ENCODE measurements at regions not wholly inside any gene's neighbourhood (a gene's known extent, or its start where the extent isn't known, plus 50 kb on each side); places are given as distances from the start of the nearest gene placed in this dataset.

GRCh38 chr4:4672402-4672801 is 130.6 kb upstream of the STX18 start:
- no peak overlapping the region for H3K4me3 ChIP-seq (ENCODE audit: low read length)
- intact Hi-C loops (cut with micrococcal nuclease): no loop called here
- ChIA-PET POLR2A (no interaction called here), CTCF (no interaction called here)
- H3K4me1 Mint-ChIP-seq: peaks cover 0 to 5% (median 0%) of the 10 kb centered on the region in 7 donors
- no peaks in the 10 kb centered on the region for H3K4me1 ChIP-seq (ENCODE audit: control insufficient read depth in 2 of 2, insufficient read depth in 2 of 2, low read length in 2 of 2)
- DNase-seq: no peak
- no peaks in the 10 kb centered on the region for H3K27me3 Mint-ChIP-seq
- no peak overlapping the region for H3K4me3 Mint-ChIP-seq
- no peaks in the 10 kb centered on the region for H3K36me3 ChIP-seq (ENCODE audit: control insufficient read depth in 2 of 3, insufficient read depth in 3 of 3, low read length in 3 of 3)
- H3K27me3 ChIP-seq (ENCODE audit: control insufficient read depth in 2 of 2, insufficient read depth in 2 of 2, low read length in 2 of 2): no peaks in the 10 kb centered on the region
- no peak overlapping the region for H3K27ac Mint-ChIP-seq
- H3K9me3 ChIP-seq (ENCODE audit: control insufficient read depth in 2 of 3, low read length in 3 of 3): no peaks in the 10 kb centered on the region
- no peak overlapping the region for H3K27ac ChIP-seq (ENCODE audit: low read depth, low read length)
- no peak for ATAC-seq
- no peaks in the 10 kb centered on the region for H3K9me3 Mint-ChIP-seq
- H3K36me3 Mint-ChIP-seq: peaks cover 0 to 37% (median 21%) of the 10 kb centered on the region in 5 donors

DNA sequence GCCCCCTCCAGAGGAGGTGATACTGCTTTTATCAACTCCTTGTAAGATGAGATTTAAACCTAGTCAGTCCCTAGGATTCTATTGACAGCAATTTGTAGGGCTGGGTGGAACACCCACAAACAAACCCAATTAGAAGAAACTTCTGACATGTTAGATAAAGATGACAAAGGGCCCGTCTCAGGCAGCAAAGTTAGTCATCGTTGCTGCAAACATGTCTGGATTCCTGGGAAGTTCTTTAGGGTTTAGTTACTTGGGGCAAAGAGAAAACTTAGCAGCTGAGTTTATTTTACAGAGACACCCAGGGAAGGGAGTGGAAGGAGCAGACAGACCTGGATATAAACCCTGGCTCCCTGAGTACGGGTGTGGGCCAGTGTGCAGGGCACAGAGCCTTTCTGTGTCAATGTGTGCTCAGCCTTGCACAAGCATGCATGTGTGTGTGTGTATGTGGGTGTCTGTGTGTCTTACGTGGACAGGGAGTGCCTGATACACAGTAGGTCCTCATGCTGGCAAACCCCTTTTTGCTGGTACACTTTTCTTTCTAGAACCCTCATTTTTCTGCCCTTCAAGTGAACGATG is 130.0 kb upstream of the STX18 start:
- H3K36me3 ChIP-seq (ENCODE audit: control insufficient read depth in 2 of 3, insufficient read depth in 3 of 3, low read length in 3 of 3): no peaks in the 10 kb centered on the region
- intact Hi-C loops (cut with micrococcal nuclease): no loop called here
- ATAC-seq: no peak
- ChIA-PET POLR2A (no interaction called here), CTCF (no interaction called here)
- no peak overlapping the region for H3K27ac ChIP-seq (ENCODE audit: low read depth, low read length)
- no peak overlapping the region for H3K27ac Mint-ChIP-seq
- H3K27me3 ChIP-seq (ENCODE audit: control insufficient read depth in 2 of 2, insufficient read depth in 2 of 2, low read length in 2 of 2): no peaks in the 10 kb centered on the region
- no peak overlapping the region for H3K4me3 Mint-ChIP-seq
- no peak for DNase-seq
- no peaks in the 10 kb centered on the region for H3K27me3 Mint-ChIP-seq
- H3K36me3 Mint-ChIP-seq: peaks cover 0 to 33% (median 21%) of the 10 kb centered on the region in 5 donors
- no peaks in the 10 kb centered on the region for H3K9me3 Mint-ChIP-seq
- no peaks in the 10 kb centered on the region for H3K4me1 ChIP-seq (ENCODE audit: control insufficient read depth in 2 of 2, insufficient read depth in 2 of 2, low read length in 2 of 2)
- peaks cover 0 to 5% (median 0%) of the 10 kb centered on the region in 7 donors for H3K4me1 Mint-ChIP-seq
- H3K4me3 ChIP-seq (ENCODE audit: low read length): no peak overlapping the region
- no peaks in the 10 kb centered on the region for H3K9me3 ChIP-seq (ENCODE audit: control insufficient read depth in 2 of 3, low read length in 3 of 3)

DNA sequence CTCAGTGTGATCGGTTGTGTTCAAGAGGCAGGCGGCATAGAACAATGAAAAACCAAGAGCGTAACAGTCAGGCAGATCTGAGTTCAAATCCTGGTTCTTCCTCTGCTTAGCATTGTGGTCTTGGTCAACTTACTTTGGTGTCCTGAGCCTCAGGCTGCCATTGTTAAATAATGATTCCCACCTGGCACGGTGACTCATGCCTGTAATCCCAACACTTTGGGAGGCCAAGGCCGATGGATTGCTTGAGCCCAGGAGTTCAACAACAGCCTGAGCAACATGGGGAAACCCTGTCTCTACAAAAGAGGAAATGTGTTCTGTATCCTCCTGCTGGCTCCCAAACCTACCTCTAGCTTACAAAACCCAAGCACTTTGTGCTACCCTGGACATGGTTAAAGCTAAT is 129.0 kb upstream of the STX18 start:
- no peak overlapping the region for H3K4me3 Mint-ChIP-seq
- peaks cover 0 to 5% (median 0%) of the 10 kb centered on the region in 7 donors for H3K4me1 Mint-ChIP-seq
- ATAC-seq (no peak), DNase-seq (no peak)
- Histone ChIP-seq H3K4me3 (ENCODE audit: low read length) (no peak overlapping the region), H3K27ac (ENCODE audit: low read depth, low read length) (no peak overlapping the region), H3K36me3 (ENCODE audit: control insufficient read depth in 2 of 3, insufficient read depth in 3 of 3, low read length in 3 of 3) (no peaks in the 10 kb centered on the region), H3K27me3 (ENCODE audit: control insufficient read depth in 2 of 2, insufficient read depth in 2 of 2, low read length in 2 of 2) (no peaks in the 10 kb centered on the region), H3K4me1 (ENCODE audit: control insufficient read depth in 2 of 2, insufficient read depth in 2 of 2, low read length in 2 of 2) (no peaks in the 10 kb centered on the region), H3K9me3 (ENCODE audit: control insufficient read depth in 2 of 3, low read length in 3 of 3) (no peaks in the 10 kb centered on the region)
- POLR2A ChIA-PET: no interaction called here
- H3K36me3 Mint-ChIP-seq: peaks cover 0 to 36% (median 20%) of the 10 kb centered on the region in 5 donors
- H3K9me3 Mint-ChIP-seq: no peaks in the 10 kb centered on the region
- peak overlapping the region in 1 of 9 donors; percentile 55 for H3K27ac Mint-ChIP-seq
- intact Hi-C loops (cut with micrococcal nuclease): no loop called here
- CTCF ChIA-PET: no interaction called here
- no peaks in the 10 kb centered on the region for H3K27me3 Mint-ChIP-seq

- Mint-ChIP-seq H3K36me3 (peaks cover 0 to 30% (median 14%) of the 10 kb centered on the region in 5 donors), H3K4me1 (peaks cover 0 to 5% (median 0%) of the 10 kb centered on the region in 7 donors), H3K9me3 (no peaks in the 10 kb centered on the region), H3K27ac (no peak overlapping the region), H3K4me3 (no peak overlapping the region), H3K27me3 (no peaks in the 10 kb centered on the region)
- Histone ChIP-seq H3K27me3 (ENCODE audit: control insufficient read depth in 2 of 2, insufficient read depth in 2 of 2, low read length in 2 of 2) (no peaks in the 10 kb centered on the region), H3K4me3 (ENCODE audit: low read length) (no peak overlapping the region), H3K9me3 (ENCODE audit: control insufficient read depth in 2 of 3, low read length in 3 of 3) (no peaks in the 10 kb centered on the region), H3K27ac (ENCODE audit: low read depth, low read length) (no peak overlapping the region), H3K36me3 (ENCODE audit: control insufficient read depth in 2 of 3, insufficient read depth in 3 of 3, low read length in 3 of 3) (no peaks in the 10 kb centered on the region), H3K4me1 (ENCODE audit: control insufficient read depth in 2 of 2, insufficient read depth in 2 of 2, low read length in 2 of 2) (no peaks in the 10 kb centered on the region)
- POLR2A ChIA-PET: no interaction called here
- intact Hi-C loops (cut with micrococcal nuclease): no loop called here
- CTCF ChIA-PET: no interaction called here
- ATAC-seq (no peak), DNase-seq (no peak)
Measured at GRCh38 chr4:4668355-4669210, 126.7 kb upstream of the STX18 start.

DNA sequence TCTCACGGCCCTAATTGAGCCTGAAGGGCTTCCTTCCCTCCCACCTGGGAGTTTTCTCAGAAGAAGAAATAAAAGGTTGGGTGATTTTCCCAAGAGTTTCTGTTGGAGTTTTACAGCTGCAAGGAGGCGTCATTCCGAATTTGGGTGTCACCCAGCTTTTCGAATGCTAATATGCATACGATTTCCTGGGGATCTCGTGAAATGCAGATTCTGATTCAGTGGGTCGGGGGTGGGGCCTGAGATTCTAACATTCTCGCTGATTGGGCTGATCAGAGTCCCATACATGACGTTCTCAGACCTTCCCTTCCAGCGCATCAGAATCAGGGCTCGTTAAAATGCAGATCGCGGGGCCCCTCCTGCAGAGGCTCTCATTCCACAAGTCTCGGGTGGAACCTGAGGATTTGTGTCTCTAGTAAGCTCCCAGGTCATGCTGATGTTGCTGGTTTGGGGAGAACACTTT is 125.8 kb upstream of the STX18 start:
- POLR2A ChIA-PET: no interaction called here

DNA sequence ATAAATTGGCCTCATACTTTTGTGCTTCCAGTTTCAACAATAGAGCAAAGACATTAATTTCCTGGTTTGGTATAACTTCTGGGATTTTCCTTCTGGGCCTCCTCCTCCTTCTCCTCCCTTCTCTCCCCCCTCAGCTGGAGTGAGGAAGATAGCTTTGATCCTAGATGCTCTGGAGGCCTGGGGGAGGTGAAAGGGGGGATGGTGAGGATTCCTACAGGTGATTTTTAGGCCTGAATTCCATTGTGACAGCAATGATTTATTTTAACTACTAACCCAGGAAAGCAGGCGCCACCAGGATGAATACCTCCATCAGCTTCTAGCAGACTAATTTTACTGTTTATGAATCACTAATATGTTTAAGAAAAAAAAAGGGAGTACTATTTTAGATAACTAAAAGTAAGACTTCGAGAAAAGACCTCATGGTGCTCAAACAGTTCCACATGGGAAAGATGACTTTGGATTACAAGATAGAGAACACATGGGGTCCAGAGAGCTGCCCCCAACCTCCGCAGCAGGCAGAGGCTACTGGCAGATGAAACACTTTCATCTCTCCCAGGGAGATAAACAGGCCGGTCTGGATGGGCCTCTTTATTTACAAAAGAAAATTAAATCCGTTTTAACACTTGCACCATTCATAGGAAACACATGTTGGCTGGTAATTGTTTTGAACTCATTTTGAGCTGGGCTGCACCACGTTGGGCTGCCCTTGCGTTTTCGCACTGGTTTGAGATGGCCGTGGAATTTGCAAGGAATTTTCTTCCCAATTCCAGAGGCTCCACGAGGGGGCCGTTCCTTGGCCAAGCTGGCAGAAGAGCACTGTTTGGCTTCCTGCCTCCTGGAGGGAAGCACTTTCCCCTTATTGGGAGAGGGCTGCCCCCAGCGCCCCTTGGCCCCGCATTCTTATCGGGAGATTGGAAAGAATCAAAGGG is 125.1 kb upstream of the STX18 start:
- Mint-ChIP-seq H3K4me3 (no peak overlapping the region), H3K4me1 (peaks cover 0 to 5% (median 0%) of the 10 kb centered on the region in 7 donors), H3K27ac (no peak overlapping the region), H3K36me3 (peaks cover 0 to 21% (median 16%) of the 10 kb centered on the region in 5 donors), H3K9me3 (no peaks in the 10 kb centered on the region), H3K27me3 (no peaks in the 10 kb centered on the region)
- ChIA-PET POLR2A (no interaction called here), CTCF (no interaction called here)
- ATAC-seq (no peak), DNase-seq (no peak)
- H3K4me3 ChIP-seq (ENCODE audit: low read length): no peak overlapping the region
- no peaks in the 10 kb centered on the region for H3K36me3 ChIP-seq (ENCODE audit: control insufficient read depth in 2 of 3, insufficient read depth in 3 of 3, low read length in 3 of 3)
- H3K9me3 ChIP-seq (ENCODE audit: control insufficient read depth in 2 of 3, low read length in 3 of 3): no peaks in the 10 kb centered on the region
- no peak overlapping the region for H3K27ac ChIP-seq (ENCODE audit: low read depth, low read length)
- intact Hi-C loops (cut with micrococcal nuclease): no loop called here
- H3K27me3 ChIP-seq (ENCODE audit: control insufficient read depth in 2 of 2, insufficient read depth in 2 of 2, low read length in 2 of 2): no peaks in the 10 kb centered on the region
- no peaks in the 10 kb centered on the region for H3K4me1 ChIP-seq (ENCODE audit: control insufficient read depth in 2 of 2, insufficient read depth in 2 of 2, low read length in 2 of 2)

More for the DNA sequence above, 125.8 kb upstream of the STX18 start:
- H3K27ac ChIP-seq (ENCODE audit: low read depth, low read length): no peak overlapping the region
- H3K4me3 ChIP-seq (ENCODE audit: low read length): no peak overlapping the region
- H3K9me3 ChIP-seq (ENCODE audit: control insufficient read depth in 2 of 3, low read length in 3 of 3): no peaks in the 10 kb centered on the region
- DNase-seq (no peak), ATAC-seq (no peak)
- H3K36me3 ChIP-seq (ENCODE audit: control insufficient read depth in 2 of 3, insufficient read depth in 3 of 3, low read length in 3 of 3): no peaks in the 10 kb centered on the region
- Mint-ChIP-seq H3K27me3 (no peaks in the 10 kb centered on the region), H3K9me3 (no peaks in the 10 kb centered on the region), H3K4me3 (no peak overlapping the region), H3K27ac (no peak overlapping the region), H3K36me3 (peaks cover 0 to 21% (median 15%) of the 10 kb centered on the region in 5 donors), H3K4me1 (peaks cover 0 to 5% (median 0%) of the 10 kb centered on the region in 7 donors)
- no peaks in the 10 kb centered on the region for H3K27me3 ChIP-seq (ENCODE audit: control insufficient read depth in 2 of 2, insufficient read depth in 2 of 2, low read length in 2 of 2)
- H3K4me1 ChIP-seq (ENCODE audit: control insufficient read depth in 2 of 2, insufficient read depth in 2 of 2, low read length in 2 of 2): no peaks in the 10 kb centered on the region
- CTCF ChIA-PET: no interaction called here
- intact Hi-C loops (cut with micrococcal nuclease): no loop called here

All from naive thymus-derived CD4-positive, alpha-beta T cell (primary cell).